Uterus (tissue), 3 donors: ENCODE measurements at regions not wholly inside any gene's neighbourhood (a gene's known extent, or its start where the extent isn't known, plus 50 kb on each side); places are given as distances from the start of the nearest gene placed in this dataset.

Experiments used
- DNase-seq, 2 donors: peaks; one replicate each; pipeline ENCODE4 v3.0.0-alpha.2; 2019 to 2020
- H3K27ac ChIP-seq, 2 donors: fragments of 200-600 bp; sonication (generic); 1 replicate in 1 of 2; 2 replicates in 1 of 2; pipeline ENCODE4 v1.5.1; 2016 to 2018
- H3K27me3 ChIP-seq, 2 donors: fragments of 200-600 bp; sonication (generic); one replicate each; pipeline ENCODE4 v1.5.1; 2018 to 2019; ENCODE audit warnings: control low read depth in 1 of 2
- H3K36me3 ChIP-seq, 2 donors: fragments of 200-600 bp; sonication (generic); one replicate each; pipeline ENCODE4 v1.5.1; 2019; ENCODE audit warnings: control low read depth in 1 of 2
- H3K4me1 ChIP-seq, 2 donors: fragments of 200-600 bp; sonication (generic); one replicate each; pipeline ENCODE4 v1.5.1; 2018 to 2019; ENCODE audit warnings: control low read depth in 1 of 2
- H3K4me3 ChIP-seq, 2 donors: fragments of 200-600 bp; sonication (generic); 1 replicate in 1 of 2; 2 replicates in 1 of 2; pipeline ENCODE4 v1.5.1; 2018 to 2019; ENCODE audit warnings: mild to moderate bottlenecking in 1 of 2
- H3K9me3 ChIP-seq, 2 donors: fragments of 200-600 bp; sonication (generic); one replicate each; pipeline ENCODE4 v1.5.1; 2019; ENCODE audit warnings: control low read depth in 1 of 2
- CTCF ChIP-seq, 4 experiments: fragments of 200-600 bp in 2 of 4; fragments of 450-650 bp in 2 of 4; sonication (generic) in 2 of 4; IDR thresholded peaks; one replicate each; pipeline ENCODE4 v1.5.1; 2016 to 2019; ENCODE audit warnings: antibody characterized with exemption in 4 of 4, mild to moderate bottlenecking in 2 of 4, moderate library complexity in 1 of 4
- POLR2A ChIP-seq, 2 donors: fragments of 450-650 bp; IDR thresholded peaks; one replicate each; pipeline ENCODE4 v1.6.1; 2016; ENCODE audit warnings: antibody characterized with exemption in 2 of 2, mild to moderate bottlenecking in 1 of 2, moderate library complexity in 1 of 2
- intact Hi-C: fragments of 100-400 bp; cut with DNase I; formaldehyde crosslinking; loops from one replicate; pipeline ENCODE4 v1.15.1; 2023; ENCODE audit warnings: low total_unique reads
- donor health status: DM: yes; HTN: yes; CAD: no.

GRCh38 chr4:107164962-107165475 lies 128.9 kb upstream of the DKK2 start:
- DNase-seq = no peak
- Histone ChIP-seq H3K4me3 (no peak overlapping the region), H3K9me3 (peaks cover 0 to 6% of the 10 kb centered on the region in 2 donors), H3K27ac (no peak overlapping the region), H3K27me3 (no peaks in the 10 kb centered on the region), H3K4me1 (no peaks in the 10 kb centered on the region), H3K36me3 (no peaks in the 10 kb centered on the region)
- intact Hi-C loops = no loop called here
- TF ChIP-seq CTCF (IDR thresholded peaks at IDR 0.05) (no peak), POLR2A (IDR thresholded peaks at IDR 0.05) (no peak)

- TF ChIP-seq POLR2A (IDR thresholded peaks at IDR 0.05) (no peak), CTCF (IDR thresholded peaks at IDR 0.05) (no peak)
- no peak for DNase-seq
- no peak overlapping the region for H3K4me3 ChIP-seq
- H3K4me1 ChIP-seq = no peaks in the 10 kb centered on the region
- H3K27ac ChIP-seq = no peak overlapping the region
- no peaks in the 10 kb centered on the region for H3K9me3 ChIP-seq
- no peaks in the 10 kb centered on the region for H3K27me3 ChIP-seq
- H3K36me3 ChIP-seq = no peaks in the 10 kb centered on the region
- intact Hi-C loops = no loop called here
Observed at GRCh38 chr4:107156443-107156842, 120.3 kb upstream of the DKK2 start.

- intact Hi-C loops = no loop called here
- Histone ChIP-seq H3K36me3 (no peaks in the 10 kb centered on the region), H3K9me3 (no peaks in the 10 kb centered on the region), H3K4me1 (no peaks in the 10 kb centered on the region), H3K27me3 (no peaks in the 10 kb centered on the region), H3K4me3 (no peak overlapping the region), H3K27ac (no peak overlapping the region)
- no peak for DNase-seq
- no peak for TF ChIP-seq POLR2A (IDR thresholded peaks at IDR 0.05)
- TF ChIP-seq CTCF (IDR thresholded peaks at IDR 0.05) = no peak
Observed at GRCh38 chr4:107155366-107155765, 119.3 kb upstream of the DKK2 start.

DNA sequence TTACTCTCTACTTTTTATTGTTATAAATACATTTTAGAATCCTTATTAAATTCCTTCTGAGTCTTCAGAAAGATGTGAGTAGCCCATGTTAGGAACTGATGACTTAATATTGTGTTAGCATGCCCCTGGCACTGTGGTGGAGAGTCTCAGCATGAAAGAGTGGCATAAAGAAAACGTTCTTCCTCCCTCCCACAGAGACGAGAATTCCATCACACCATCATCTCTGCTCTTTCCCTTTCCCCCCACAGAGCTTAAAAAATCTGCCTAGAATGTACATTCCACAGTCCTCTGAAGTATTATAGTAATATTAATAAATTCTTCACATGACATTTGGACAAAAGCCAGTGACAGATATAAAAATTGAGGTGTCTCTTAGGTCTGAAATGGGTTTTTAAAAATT lies 117.8 kb upstream of the DKK2 start:
- H3K4me1 ChIP-seq = no peaks in the 10 kb centered on the region
- intact Hi-C loops = no loop called here

DNA sequence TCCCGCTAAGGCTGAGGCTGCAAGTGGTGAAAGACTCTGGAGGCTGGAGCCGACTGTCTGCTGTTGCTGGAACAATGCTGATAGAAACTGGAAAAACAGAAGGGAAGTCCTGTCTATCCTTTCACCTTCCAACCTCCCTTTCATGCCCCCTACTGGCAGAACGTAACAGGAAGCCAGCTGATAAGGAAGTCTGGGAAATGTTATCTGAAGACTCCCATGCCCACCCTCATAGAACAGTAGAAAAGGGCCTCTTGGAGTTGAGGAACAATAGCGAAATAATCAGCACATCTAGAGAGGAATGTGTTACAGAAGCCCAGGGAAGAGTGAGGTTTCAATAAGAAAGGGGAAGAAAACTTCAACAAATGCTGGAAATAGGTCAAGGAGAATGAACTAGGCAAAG lies 117.1 kb upstream of the DKK2 start:
- Histone ChIP-seq H3K36me3 (no peaks in the 10 kb centered on the region), H3K4me1 (no peaks in the 10 kb centered on the region), H3K9me3 (no peaks in the 10 kb centered on the region), H3K27me3 (no peaks in the 10 kb centered on the region), H3K27ac (no peak overlapping the region), H3K4me3 (no peak overlapping the region)
- intact Hi-C loops = no loop called here
- TF ChIP-seq POLR2A (IDR thresholded peaks at IDR 0.05) (no peak), CTCF (IDR thresholded peaks at IDR 0.05) (no peak)
- DNase-seq = no peak

More for the DNA sequence above, 117.8 kb upstream of the DKK2 start:
- no peak overlapping the region for H3K27ac ChIP-seq
- no peak overlapping the region for H3K4me3 ChIP-seq
- no peak for TF ChIP-seq CTCF (IDR thresholded peaks at IDR 0.05)
- H3K9me3 ChIP-seq = no peaks in the 10 kb centered on the region
- no peaks in the 10 kb centered on the region for H3K27me3 ChIP-seq
- H3K36me3 ChIP-seq = no peaks in the 10 kb centered on the region
- no peak for DNase-seq
